IMR-90 (cell line): ENCODE measurements at regions not wholly inside any gene's neighbourhood (a gene's known extent, or its start where the extent isn't known, plus 50 kb on each side); places are given as distances from the start of the nearest gene placed in this dataset.

Experiments
- CTCF ChIP-seq: conservative IDR thresholded peaks from 2 replicates; pipeline ENCODE4 v1.5.1; 2012; ENCODE audit warnings: mild to moderate bottlenecking, low read depth, low read length, improper control_type of control experiment
- FOS ChIP-seq: fragments of 150-350 bp; IDR thresholded peaks from 2 replicates; pipeline ENCODE4 v1.6.1; 2016; ENCODE audit warnings: low read depth, low read length
- POLR2A ChIP-seq: IDR thresholded peaks from 2 replicates; pipeline ENCODE4 v1.6.1; 2012; ENCODE audit warnings: mild to moderate bottlenecking, low read depth, low read length
- RCOR1 ChIP-seq: IDR thresholded peaks from 2 replicates; pipeline ENCODE4 v1.6.1; 2012; ENCODE audit warnings: mild to moderate bottlenecking, low read length, improper control_type of control experiment; ENCODE audit not compliant: insufficient replicate concordance
- RFX5 ChIP-seq: IDR thresholded peaks from 2 replicates; pipeline ENCODE4 v1.8.0; 2012; ENCODE audit warnings: low read depth, mild to moderate bottlenecking, low read length, moderate library complexity
- USF2 ChIP-seq: fragments of 150-350 bp; IDR thresholded peaks from 2 replicates; pipeline ENCODE4 v1.6.1; 2017; ENCODE audit warnings: mild to moderate bottlenecking, antibody characterized with exemption, low read length, low read depth

DNA sequence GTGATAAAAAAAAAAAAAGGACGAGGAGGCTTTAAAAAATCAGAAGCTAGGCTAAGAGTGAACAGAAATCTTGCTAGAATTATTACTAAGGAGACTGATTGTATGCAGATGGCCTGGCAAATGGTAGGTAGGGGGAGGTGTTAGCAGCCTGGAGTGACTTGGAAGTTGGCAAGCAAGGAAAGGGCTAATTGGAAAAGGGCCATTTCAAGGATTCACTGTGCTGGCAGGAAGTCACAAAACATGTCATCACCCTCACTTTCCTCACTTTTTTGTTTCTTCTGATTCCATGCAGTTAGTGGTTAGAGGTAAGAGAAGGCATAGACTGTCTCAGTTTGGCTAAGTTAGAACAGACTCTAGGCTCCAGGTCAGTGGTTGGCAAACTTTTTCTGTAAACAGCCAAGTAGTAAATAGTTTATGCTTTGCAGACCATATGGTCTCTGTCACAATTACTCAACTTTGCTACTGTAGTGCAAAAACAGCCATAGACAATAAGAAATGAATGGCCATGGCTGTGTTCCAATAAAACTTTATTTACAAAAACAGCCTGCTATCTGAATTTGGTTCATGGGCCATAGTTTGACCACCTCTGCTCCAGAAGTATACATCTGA lies 646.5 kb upstream of the ACTRT1 start:
- TF ChIP-seq RCOR1 (no peak), USF2 (no peak), CTCF (no peak), FOS (no peak), RFX5 (no peak), POLR2A (no peak)
